Naive thymus-derived CD8-positive, alpha-beta T cell (primary cell): ENCODE measurements at regions not wholly inside any gene's neighbourhood (a gene's known extent, or its start where the extent isn't known, plus 50 kb on each side); places are given as distances from the start of the nearest gene placed in this dataset.
"Not testable (repeated sequence)": the region's sequence is repeated elsewhere in the genome, so short reads cannot be mapped to it uniquely, and the experiment has no call there.

Experiments used
- ATAC-seq, 2 donors: fragments of 150-1000 bp; cut with Tn5 transposase in 1 of 2; sonication (Bioruptor Pico), chemical (Tn5 transposase) in 1 of 2; 1 replicate in 1 of 2; 2 replicates in 1 of 2; pipeline ENCODE4 v1.10.0; 2021; ENCODE audit warnings: mild to moderate bottlenecking in 2 of 2, moderate library complexity in 2 of 2
- POLR2A ChIA-PET: fragments of 350-600 bp; sonication (Branson Sonifier 250); formaldehyde crosslinking; loops from one replicate; lab custom pipeline; 2021; ENCODE audit warnings: antibody characterized with exemption; lab: Charles Lee
- DNase-seq, 10 donors: peaks; one replicate each; pipeline versions ENCODE4 v3.0.0 to v3.0.0-alpha.2; 2020 to 2022
- H3K27ac Mint-ChIP-seq, 10 donors: one replicate each; pipeline ENCODE4 v1.8.0; 2020 to 2022; ENCODE audit warnings: mild to moderate bottlenecking in 10 of 10, mixed read lengths in 10 of 10, moderate library complexity in 4 of 10, inconsistent platforms in 1 of 10
- H3K27me3 Mint-ChIP-seq, 5 donors: one replicate each; pipeline ENCODE4 v1.8.0; 2021 to 2022; ENCODE audit warnings: mixed read lengths in 5 of 5
- H3K36me3 Mint-ChIP-seq, 3 donors: one replicate each; pipeline ENCODE4 v1.8.0; 2020 to 2022; ENCODE audit warnings: mixed read lengths in 3 of 3, mild to moderate bottlenecking in 2 of 3, inconsistent platforms in 1 of 3
- H3K4me1 Mint-ChIP-seq, 4 donors: one replicate each; pipeline ENCODE4 v1.8.0; 2021 to 2022; ENCODE audit warnings: mixed read lengths in 4 of 4
- H3K4me3 Mint-ChIP-seq, 10 donors: one replicate each; pipeline ENCODE4 v1.8.0; 2020 to 2022; ENCODE audit warnings: mild to moderate bottlenecking in 10 of 10, mixed read lengths in 10 of 10, moderate library complexity in 6 of 10, inconsistent platforms in 1 of 10
- H3K9me3 Mint-ChIP-seq, 9 donors: one replicate each; pipeline ENCODE4 v1.8.0; 2020 to 2022; ENCODE audit warnings: mixed read lengths in 9 of 9, mild to moderate bottlenecking in 3 of 9, inconsistent platforms in 1 of 9, moderate library complexity in 1 of 9

DNA sequence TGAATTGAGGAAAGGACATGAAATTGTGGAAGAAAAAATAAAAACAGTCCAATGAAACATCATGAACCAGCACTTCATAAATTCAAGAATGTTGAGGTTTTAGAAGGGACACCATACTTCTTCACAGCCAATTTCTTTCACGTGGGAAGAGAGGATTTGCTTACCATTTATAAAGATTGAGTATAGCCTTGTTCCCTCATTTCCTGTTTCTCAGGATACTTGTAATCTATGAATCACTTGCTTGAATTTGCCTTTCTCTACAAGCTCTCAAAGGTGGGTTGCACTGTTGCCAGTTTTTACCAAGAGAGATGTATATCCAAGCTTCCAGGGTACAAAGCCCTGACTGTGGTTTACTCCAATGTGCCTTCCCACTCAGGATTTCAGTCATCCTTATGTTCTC is 116.1 kb downstream of the DUSP6 start:
- H3K9me3 Mint-ChIP-seq: peaks cover 0 to 12% (median 0%) of the 10 kb centered on the region in 9 donors
- peak overlapping the region in 5 of 10 donors; percentile 67 to 81 (median 76) for H3K4me3 Mint-ChIP-seq
- no peak overlapping the region for H3K27ac Mint-ChIP-seq

DNA sequence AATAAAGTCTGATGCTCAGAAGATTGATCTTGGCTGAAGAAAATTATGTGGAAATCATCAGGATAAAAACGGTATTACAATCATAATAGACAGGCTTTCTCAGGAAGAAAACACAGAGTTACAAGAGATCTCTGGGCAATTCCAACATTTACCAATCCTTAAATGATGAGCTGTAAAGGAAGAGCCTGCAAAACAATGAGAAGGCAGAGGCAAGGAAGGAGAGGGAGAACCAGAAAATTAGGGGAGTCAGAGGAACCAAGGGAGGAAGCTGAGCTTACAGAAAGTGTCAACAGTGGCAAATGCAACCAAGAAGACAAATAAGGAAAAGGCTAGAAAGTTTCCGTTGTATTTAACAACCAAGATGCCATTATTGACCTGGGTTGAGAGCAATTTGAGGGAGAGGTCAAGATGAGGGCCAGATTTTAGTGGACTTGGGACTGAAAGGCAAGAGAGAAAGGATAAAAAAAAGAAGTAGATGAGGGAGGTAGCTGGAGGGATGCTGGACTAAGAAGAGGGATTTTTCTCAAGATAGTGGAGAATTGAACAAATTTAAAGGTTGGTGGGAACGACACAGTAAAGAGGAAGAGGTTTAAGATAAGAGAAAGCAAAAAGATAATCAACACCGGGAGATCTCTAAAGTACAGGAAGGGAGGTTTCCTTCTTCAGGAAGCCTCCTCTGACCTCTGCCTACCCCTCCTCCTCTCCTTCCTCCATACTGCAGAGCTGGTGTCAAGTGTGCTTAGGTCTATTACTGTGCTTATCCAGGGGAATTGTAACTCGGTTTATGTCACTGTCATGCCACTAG is 116.9 kb downstream of the DUSP6 start:
- peak overlapping the region in 9 of 10 donors; percentile 1 to 81 (median 49) for H3K27ac Mint-ChIP-seq
- POLR2A ChIA-PET: interaction anchor here (1.0 kb wide), 1 partner anchor 11 kb away, joined by 3 read pairs; no protein-coding TSS in a partner anchor
- peaks cover 34 to 72% (median 68%) of the 10 kb centered on the region in 4 donors for H3K4me1 Mint-ChIP-seq
- peak overlapping the region; percentile 59 to 86 (median 76) for H3K4me3 Mint-ChIP-seq
- H3K9me3 Mint-ChIP-seq: peaks cover 0 to 12% (median 0%) of the 10 kb centered on the region in 9 donors
- no peak for DNase-seq
- no peaks in the 10 kb centered on the region for H3K36me3 Mint-ChIP-seq
- peak in 1 of 2 donors; percentile 65 for ATAC-seq
- no peaks in the 10 kb centered on the region for H3K27me3 Mint-ChIP-seq

More for the DNA sequence above, 116.1 kb downstream of the DUSP6 start:
- Mint-ChIP-seq H3K36me3 (peaks cover 0 to 2% (median 0%) of the 10 kb centered on the region in 3 donors), H3K4me1 (peaks cover 36 to 71% (median 65%) of the 10 kb centered on the region in 4 donors), H3K27me3 (no peaks in the 10 kb centered on the region)
- DNase-seq: no peak
- no peak for ATAC-seq
- POLR2A ChIA-PET: interaction anchor here (1.0 kb wide), 1 partner anchor 10 kb away, joined by 3 read pairs; no protein-coding TSS in a partner anchor

DNA sequence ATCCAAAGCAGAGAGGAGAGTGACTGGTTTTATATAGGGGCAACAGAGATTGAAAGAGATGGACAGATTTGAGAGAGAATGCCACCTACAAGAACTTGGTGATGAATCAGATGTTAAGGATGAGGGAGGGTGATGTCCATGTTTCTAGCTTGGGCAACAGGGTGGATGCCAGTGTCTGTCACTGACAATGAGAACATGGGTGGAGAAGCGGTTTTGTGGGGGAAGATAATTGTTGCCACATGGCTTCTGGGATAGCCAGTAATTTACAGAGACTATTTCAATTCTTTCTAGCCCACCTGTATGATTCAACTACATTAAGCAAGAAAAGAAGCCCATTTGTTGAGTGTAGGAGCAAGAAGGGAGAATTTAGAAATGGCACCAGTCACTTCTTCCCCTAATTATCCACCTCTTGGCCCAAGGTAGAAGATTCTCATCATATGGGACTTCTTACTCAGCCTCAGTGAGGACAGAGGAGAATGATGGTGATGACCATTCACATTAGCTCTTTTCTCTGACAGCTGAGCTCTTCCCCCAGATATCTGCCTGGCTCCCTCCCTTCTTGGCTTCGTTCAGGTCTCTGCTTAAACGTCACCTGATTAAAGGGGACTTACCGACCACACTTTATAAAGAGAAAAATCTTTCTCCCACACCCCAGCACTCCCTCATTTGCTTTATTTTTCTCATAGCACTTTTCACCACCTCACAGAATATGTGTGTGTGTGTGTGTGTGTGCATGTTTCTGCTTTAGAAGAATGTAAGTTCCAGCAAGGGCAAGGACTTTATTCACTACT is 117.8 kb downstream of the DUSP6 start:
- peaks cover 31 to 67% (median 63%) of the 10 kb centered on the region in 4 donors for H3K4me1 Mint-ChIP-seq
- peaks cover 0 to 12% (median 0%) of the 10 kb centered on the region in 9 donors for H3K9me3 Mint-ChIP-seq
- peak overlapping the region in 6 of 10 donors; percentile 20 to 81 (median 77) for H3K4me3 Mint-ChIP-seq
- H3K27ac Mint-ChIP-seq: peak overlapping the region in 2 of 10 donors; percentile 2 to 29
- DNase-seq: no peak
- POLR2A ChIA-PET: no interaction called here
- H3K27me3 Mint-ChIP-seq: no peaks in the 10 kb centered on the region
- ATAC-seq: no peak
- no peaks in the 10 kb centered on the region for H3K36me3 Mint-ChIP-seq

DNA sequence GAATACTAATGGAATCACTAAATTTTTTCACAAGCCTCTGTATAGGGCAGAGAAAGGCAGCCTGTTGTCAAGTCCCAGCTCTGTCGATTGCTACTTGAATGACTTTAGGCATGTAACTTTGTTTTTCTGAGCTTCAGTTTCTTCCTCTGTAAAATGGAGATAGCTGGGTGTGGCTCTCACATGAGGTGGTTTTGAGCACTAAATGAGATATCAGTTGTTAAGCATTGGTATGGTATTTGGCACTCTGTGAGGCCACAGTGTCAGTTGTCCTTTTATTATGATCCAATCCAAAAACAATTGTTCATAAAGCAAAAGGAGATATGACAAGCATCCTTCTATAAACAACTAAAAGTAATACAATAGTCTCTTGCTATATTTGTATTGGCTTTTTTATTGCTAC is 120.6 kb downstream of the DUSP6 start:
- Mint-ChIP-seq H3K4me3 (no peak overlapping the region), H3K4me1 (peaks cover 17 to 60% (median 46%) of the 10 kb centered on the region in 4 donors), H3K27me3 (no peaks in the 10 kb centered on the region), H3K9me3 (peaks cover 0 to 1% (median 0%) of the 10 kb centered on the region in 9 donors), H3K27ac (no peak overlapping the region), H3K36me3 (no peaks in the 10 kb centered on the region)
- POLR2A ChIA-PET: no interaction called here
- DNase-seq: no peak
- ATAC-seq: no peak

DNA sequence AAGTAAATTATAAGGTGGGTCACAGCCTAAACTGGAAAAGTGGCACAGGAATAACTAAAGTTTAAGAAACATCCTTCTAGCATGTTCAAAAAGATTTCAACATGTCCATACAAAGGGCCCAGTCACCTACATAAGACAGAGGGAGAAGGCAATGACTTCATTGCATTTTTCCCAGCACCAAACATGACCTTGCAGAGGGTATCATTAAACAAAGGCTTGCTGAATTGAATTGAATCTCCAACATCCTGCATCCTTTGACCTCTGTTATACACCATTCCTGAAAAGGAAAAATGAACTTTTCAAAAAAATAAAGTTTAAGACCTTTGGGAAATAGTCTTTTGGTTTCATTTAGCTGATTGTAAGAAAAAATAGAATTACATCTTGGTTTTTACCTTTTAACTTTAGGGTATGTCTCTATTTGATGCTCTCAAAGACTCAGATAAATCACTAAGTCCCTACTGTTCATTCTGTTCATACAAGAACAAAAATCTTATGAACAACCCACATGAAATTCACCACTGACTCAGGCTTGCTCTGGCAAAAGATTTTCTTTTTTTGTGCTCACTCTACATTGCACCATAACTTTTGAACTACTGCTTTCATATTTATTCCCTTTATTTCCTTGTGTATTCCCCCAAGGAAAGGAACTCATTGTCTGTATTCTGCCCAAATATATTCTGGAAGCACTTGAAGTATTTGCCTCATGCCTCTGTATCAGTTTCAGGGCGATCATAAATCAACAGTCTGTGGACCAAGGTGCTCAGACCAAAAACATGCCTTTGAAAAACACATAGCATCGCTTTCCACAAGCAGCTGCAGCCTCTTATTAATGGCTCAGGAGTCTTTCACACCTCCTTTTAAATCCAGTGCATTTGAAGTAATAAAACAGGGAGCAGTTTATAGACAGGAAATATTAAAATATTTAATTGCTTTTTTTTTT is 121.7 kb downstream of the DUSP6 start:
- Mint-ChIP-seq H3K4me3 (no peak overlapping the region), H3K27me3 (no peaks in the 10 kb centered on the region), H3K36me3 (no peaks in the 10 kb centered on the region), H3K4me1 (peaks cover 21 to 57% (median 42%) of the 10 kb centered on the region in 4 donors), H3K9me3 (no peaks in the 10 kb centered on the region), H3K27ac (no peak overlapping the region)
- POLR2A ChIA-PET: no interaction called here
- no peak for DNase-seq
- no peak for ATAC-seq

DNA sequence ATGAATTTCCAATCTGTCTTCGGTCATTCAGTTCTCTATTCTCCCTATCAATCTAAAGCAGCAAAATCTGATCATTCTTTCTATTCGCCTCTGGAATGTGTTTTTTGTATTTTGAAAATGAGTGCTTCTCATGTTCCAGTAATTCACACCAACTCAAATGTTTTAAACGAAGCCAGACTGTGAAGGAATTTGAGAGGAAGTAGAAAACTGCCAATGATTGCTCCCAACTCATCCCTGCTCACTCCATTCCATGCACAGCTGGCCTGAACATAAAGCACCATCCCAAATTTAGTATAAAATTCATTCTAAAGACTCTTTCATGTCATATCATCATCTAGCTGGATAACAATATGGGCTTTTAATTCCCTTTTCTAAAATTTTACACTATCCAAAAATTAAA is 123.8 kb downstream of the DUSP6 start:
- no peak overlapping the region for H3K4me3 Mint-ChIP-seq
- H3K27ac Mint-ChIP-seq: no peak overlapping the region
- no peaks in the 10 kb centered on the region for H3K36me3 Mint-ChIP-seq
- peaks cover 0 to 4% (median 0%) of the 10 kb centered on the region in 5 donors for H3K27me3 Mint-ChIP-seq
- no peak for ATAC-seq
- peaks cover 16 to 55% (median 36%) of the 10 kb centered on the region in 4 donors for H3K4me1 Mint-ChIP-seq
- no peak for DNase-seq
- POLR2A ChIA-PET: no interaction called here
- no peaks in the 10 kb centered on the region for H3K9me3 Mint-ChIP-seq

DNA sequence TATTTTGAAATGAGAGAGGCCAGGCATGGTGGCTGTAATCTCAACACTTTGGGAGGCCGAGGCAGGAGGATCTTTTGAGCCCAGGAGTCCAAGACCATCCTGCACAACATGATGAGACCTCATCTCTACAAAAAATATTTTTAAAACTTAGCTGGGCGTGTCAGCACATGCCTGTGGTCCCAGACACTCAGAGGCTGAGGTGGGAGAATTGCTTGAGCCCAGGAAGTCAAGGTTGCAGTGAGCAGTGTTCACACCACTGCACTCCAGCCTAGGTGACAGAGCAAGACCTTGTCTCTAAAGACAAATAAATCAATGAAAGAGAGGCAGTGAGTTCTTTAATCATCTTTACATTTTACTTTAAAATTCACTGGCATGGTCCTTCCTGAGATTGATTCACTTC is 124.5 kb downstream of the DUSP6 start:
- no peak for DNase-seq
- H3K36me3 Mint-ChIP-seq: no peaks in the 10 kb centered on the region
- no peaks in the 10 kb centered on the region for H3K9me3 Mint-ChIP-seq
- peaks cover 16 to 59% (median 34%) of the 10 kb centered on the region in 4 donors for H3K4me1 Mint-ChIP-seq
- POLR2A ChIA-PET: no interaction called here
- no peak overlapping the region for H3K4me3 Mint-ChIP-seq
- H3K27ac Mint-ChIP-seq: no peak overlapping the region
- ATAC-seq: no peak
- H3K27me3 Mint-ChIP-seq: peaks cover 0 to 8% (median 0%) of the 10 kb centered on the region in 5 donors

DNA sequence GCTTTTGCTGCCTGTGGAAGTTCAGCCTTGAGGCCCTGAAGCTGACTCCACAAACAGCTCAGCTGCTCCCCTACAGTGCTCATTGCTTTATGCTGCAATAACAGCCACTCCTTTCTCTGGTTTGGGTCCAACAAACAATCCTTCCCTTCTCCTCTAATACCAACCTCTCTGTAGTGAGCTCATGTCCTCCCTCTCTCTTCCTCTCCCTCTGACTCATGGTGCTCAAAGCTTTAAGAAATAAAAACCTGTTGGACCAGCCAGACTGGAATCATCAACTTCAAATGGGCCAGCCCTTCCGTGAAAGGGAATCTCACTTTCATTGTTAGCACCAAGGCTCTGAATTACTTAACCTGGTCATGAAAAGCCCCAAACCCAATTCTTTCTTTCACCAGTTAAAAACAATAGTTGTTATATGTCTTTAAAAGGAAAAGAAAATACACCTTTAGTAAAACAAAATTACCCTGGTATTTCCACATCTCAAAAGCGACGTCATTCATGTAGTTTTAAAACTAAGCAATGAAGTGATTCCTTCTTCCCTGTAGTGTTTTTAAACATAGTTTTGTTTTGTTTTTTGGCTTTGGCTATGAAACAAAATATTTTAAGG is 126.4 kb downstream of the DUSP6 start:
- DNase-seq (no peak), ATAC-seq (no peak)
- H3K4me1 Mint-ChIP-seq: peaks cover 16 to 53% (median 25%) of the 10 kb centered on the region in 4 donors
- peak overlapping the region in 7 of 10 donors; percentile 10 to 73 (median 58) for H3K27ac Mint-ChIP-seq
- no peaks in the 10 kb centered on the region for H3K36me3 Mint-ChIP-seq
- no peaks in the 10 kb centered on the region for H3K9me3 Mint-ChIP-seq
- peaks cover 0 to 8% (median 0%) of the 10 kb centered on the region in 5 donors for H3K27me3 Mint-ChIP-seq
- POLR2A ChIA-PET: no interaction called here
- H3K4me3 Mint-ChIP-seq: peak overlapping the region in 2 of 10 donors; percentile 7 to 18

DNA sequence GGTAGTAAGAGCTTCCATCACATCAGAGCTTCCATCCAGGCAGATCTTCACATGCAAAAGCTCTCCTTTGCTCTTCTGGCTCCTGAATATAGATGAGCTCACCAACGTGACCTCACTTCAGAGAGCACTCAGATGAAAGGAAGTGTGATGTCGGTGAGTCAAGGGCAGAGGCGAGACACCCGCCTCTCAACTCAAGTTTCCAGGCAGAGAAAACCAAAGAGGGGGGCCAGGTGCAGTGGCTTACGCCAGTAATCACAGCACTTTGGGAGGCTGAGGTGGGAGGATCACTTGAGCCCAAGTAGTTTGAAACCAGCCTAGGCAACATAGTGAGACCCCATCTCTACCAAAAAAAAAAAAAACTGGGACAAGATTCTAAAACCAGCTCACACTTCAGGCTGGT is 126.9 kb downstream of the DUSP6 start:
- Mint-ChIP-seq H3K4me1 (peaks cover 16 to 50% (median 23%) of the 10 kb centered on the region in 4 donors), H3K27me3 (peaks cover 0 to 8% (median 0%) of the 10 kb centered on the region in 5 donors), H3K27ac (peak overlapping the region in 8 of 10 donors; percentile 15 to 74 (median 66)), H3K36me3 (peaks cover 0 to 3% (median 0%) of the 10 kb centered on the region in 3 donors), H3K4me3 (peak overlapping the region in 8 of 10 donors; percentile 16 to 66 (median 29)), H3K9me3 (no peaks in the 10 kb centered on the region)
- DNase-seq (peak in 9 of 10 donors; percentile 27 to 75 (median 56)), ATAC-seq (peak; percentile 99)
- POLR2A ChIA-PET: no interaction called here

DNA sequence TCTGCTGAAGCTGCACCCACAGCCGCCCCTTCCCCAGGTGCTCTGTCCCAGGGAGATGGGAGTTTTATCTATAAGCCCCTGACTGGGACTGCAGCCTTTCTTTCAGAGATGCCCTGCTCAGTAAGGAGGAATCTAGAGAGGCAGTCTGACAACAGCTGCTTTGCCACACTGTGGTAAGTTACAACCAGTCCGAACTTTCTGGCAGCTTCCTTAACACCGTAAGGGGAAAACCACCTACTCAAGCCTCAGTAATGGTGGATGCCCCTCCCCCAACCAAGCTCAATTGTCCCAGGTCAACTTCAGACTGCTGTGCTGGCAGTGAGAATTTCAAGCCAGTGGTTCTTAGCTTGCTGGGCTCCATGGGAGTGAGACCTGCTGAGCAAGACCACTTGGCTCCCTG is 129.7 kb downstream of the DUSP6 start:
- H3K36me3 Mint-ChIP-seq, DNase-seq, H3K27me3 Mint-ChIP-seq, POLR2A ChIA-PET, ATAC-seq, H3K9me3 Mint-ChIP-seq, H3K4me3 Mint-ChIP-seq, H3K27ac Mint-ChIP-seq: not testable (repeated sequence)
- peaks cover 16 to 36% (median 22%) of the 10 kb centered on the region in 4 donors for H3K4me1 Mint-ChIP-seq

DNA sequence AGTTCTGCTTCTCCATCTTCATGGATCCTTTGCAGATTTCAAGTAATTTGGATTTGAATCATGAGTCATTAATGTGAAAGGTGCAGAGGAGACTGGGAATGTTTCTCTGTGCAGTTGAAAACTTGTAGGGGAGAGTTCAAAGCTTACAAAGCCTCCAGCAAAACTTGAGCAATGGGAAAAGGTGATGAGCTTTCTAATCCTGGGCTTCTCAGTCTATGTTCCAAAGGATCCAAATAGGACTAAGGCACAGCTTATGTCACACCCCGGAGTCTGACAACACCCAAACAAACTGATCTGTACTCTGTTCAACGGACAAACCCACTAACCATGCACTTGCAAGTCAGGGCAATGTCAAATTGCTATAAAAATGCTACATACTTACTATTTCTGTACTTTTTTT is 134.8 kb downstream of the DUSP6 start:
- Mint-ChIP-seq H3K27ac (no peak overlapping the region), H3K27me3 (peaks cover 0 to 4% (median 0%) of the 10 kb centered on the region in 5 donors), H3K36me3 (peaks cover 0 to 3% (median 0%) of the 10 kb centered on the region in 3 donors), H3K4me3 (no peak overlapping the region), H3K9me3 (peaks cover 0 to 3% (median 0%) of the 10 kb centered on the region in 9 donors), H3K4me1 (peaks cover 0 to 9% (median 4%) of the 10 kb centered on the region in 4 donors)
- POLR2A ChIA-PET: no interaction called here
- DNase-seq (no peak), ATAC-seq (no peak)
